ENCODE measurements at regions not wholly inside any gene's neighbourhood (a gene's known extent, or its start where the extent isn't known, plus 50 kb on each side); places are given as distances from the start of the nearest gene placed in this dataset.
"Not testable (repeated sequence)": the region's sequence is repeated elsewhere in the genome, so short reads cannot be mapped to it uniquely, and the experiment has no call there.

- Histone ChIP-seq H3K9me3 (no peaks in the 10 kb centered on the region), H3K36me3 (no peaks in the 10 kb centered on the region), H3K4me1 (no peaks in the 10 kb centered on the region), H3K4me3 (no peak overlapping the region), H3K27ac (no peak overlapping the region), H3K27me3 (peaks cover 7% of the 10 kb centered on the region)
- no peak for TF ChIP-seq EP300 (IDR thresholded peaks at IDR 0.05)
- TF ChIP-seq POLR2AphosphoS5 (IDR thresholded peaks at IDR 0.05): no peak
- TF ChIP-seq CTCF (IDR thresholded peaks at IDR 0.05): no peak
- TF ChIP-seq POLR2A (IDR thresholded peaks at IDR 0.05): no peak
- WGBS, 2 donors (ENCODE audit: low coverage in 1 of 2): 71% methylated on average over 2 of the region's 12 CpGs; no CpG with 5 or more reads in 1 of the 2 donors
- no peak for ATAC-seq
These were observed 53.1 kb downstream of the GGTLC2 start for GRCh38 chr22:22697377-22698117.

- Histone ChIP-seq H3K9me3 (no peaks in the 10 kb centered on the region), H3K36me3 (no peaks in the 10 kb centered on the region), H3K4me1 (no peaks in the 10 kb centered on the region), H3K27me3 (no peaks in the 10 kb centered on the region), H3K27ac (no peak overlapping the region), H3K4me3 (no peak overlapping the region)
- 93% methylated on average over 3 of the region's 7 CpGs; no CpG with 5 or more reads in 1 of the 2 donors for WGBS, 2 donors (ENCODE audit: low coverage in 1 of 2)
- TF ChIP-seq EP300 (IDR thresholded peaks at IDR 0.05) (no peak), POLR2AphosphoS5 (IDR thresholded peaks at IDR 0.05) (no peak), CTCF (IDR thresholded peaks at IDR 0.05) (no peak), POLR2A (IDR thresholded peaks at IDR 0.05) (no peak)
- no peak for ATAC-seq
These were observed 53.9 kb downstream of the GGTLC2 start for GRCh38 chr22:22698263-22698750.

- WGBS, 2 donors (ENCODE audit: low coverage in 1 of 2): 80% methylated on average over 1 of the region's 1 CpG; no CpG with 5 or more reads in 1 of the 2 donors
- Histone ChIP-seq H3K27ac (no peak overlapping the region), H3K27me3 (no peaks in the 10 kb centered on the region), H3K9me3 (no peaks in the 10 kb centered on the region), H3K4me1 (no peaks in the 10 kb centered on the region), H3K4me3 (no peak overlapping the region), H3K36me3 (no peaks in the 10 kb centered on the region)
- TF ChIP-seq POLR2A (IDR thresholded peaks at IDR 0.05) (no peak), EP300 (IDR thresholded peaks at IDR 0.05) (no peak), CTCF (IDR thresholded peaks at IDR 0.05) (no peak), POLR2AphosphoS5 (IDR thresholded peaks at IDR 0.05) (no peak)
- no peak for ATAC-seq
These were observed 56.2 kb downstream of the GGTLC2 start for GRCh38 chr22:22700631-22701030.

GRCh38 chr22:22701557-22701956, 57.1 kb downstream of the GGTLC2 start:
- H3K36me3 ChIP-seq, H3K27ac ChIP-seq, H3K27me3 ChIP-seq, H3K4me1 ChIP-seq, H3K4me3 ChIP-seq, H3K9me3 ChIP-seq, ATAC-seq: not testable (repeated sequence)

GRCh38 chr22:22702237-22703202, 58.1 kb downstream of the GGTLC2 start:
- no peak overlapping the region for H3K4me3 ChIP-seq
- H3K4me1 ChIP-seq: no peaks in the 10 kb centered on the region
- H3K36me3 ChIP-seq: no peaks in the 10 kb centered on the region
- no peaks in the 10 kb centered on the region for H3K27me3 ChIP-seq
- H3K27ac ChIP-seq: no peak overlapping the region
- H3K9me3 ChIP-seq: no peaks in the 10 kb centered on the region
- no peak for ATAC-seq
- no CpG with 5 or more reads among the region's 9 CpGs for WGBS, 2 donors (ENCODE audit: low coverage in 1 of 2)
- TF ChIP-seq EP300 (IDR thresholded peaks at IDR 0.05) (no peak), CTCF (IDR thresholded peaks at IDR 0.05) (no peak), POLR2A (IDR thresholded peaks at IDR 0.05) (no peak), POLR2AphosphoS5 (IDR thresholded peaks at IDR 0.05) (no peak)

Data from gastroesophageal sphincter (tissue), 4 donors.